ENCODE measurements at regions not wholly inside any gene's neighbourhood (a gene's known extent, or its start where the extent isn't known, plus 50 kb on each side); places are given as distances from the start of the nearest gene placed in this dataset.

DNA sequence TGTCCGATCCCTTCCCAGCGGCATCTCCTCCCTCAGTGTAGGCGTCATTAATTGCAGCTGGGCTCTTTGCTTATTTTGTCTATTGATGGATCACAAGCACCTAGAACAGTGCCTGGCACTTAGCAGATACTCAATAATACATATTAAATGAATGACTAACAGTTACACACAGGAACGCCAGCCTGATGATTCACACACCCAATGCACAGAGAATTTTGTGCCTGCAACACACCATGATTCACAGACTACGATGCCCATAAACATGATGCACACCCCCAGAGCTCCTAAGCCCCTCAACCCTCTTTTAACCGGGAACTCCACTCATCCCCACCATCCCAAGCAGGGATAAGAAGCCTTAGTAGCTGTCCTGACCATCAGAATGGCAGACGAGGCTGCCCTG, 66.6 kb upstream of the TMEM97 start:
- TF ChIP-seq, protein P1, sequence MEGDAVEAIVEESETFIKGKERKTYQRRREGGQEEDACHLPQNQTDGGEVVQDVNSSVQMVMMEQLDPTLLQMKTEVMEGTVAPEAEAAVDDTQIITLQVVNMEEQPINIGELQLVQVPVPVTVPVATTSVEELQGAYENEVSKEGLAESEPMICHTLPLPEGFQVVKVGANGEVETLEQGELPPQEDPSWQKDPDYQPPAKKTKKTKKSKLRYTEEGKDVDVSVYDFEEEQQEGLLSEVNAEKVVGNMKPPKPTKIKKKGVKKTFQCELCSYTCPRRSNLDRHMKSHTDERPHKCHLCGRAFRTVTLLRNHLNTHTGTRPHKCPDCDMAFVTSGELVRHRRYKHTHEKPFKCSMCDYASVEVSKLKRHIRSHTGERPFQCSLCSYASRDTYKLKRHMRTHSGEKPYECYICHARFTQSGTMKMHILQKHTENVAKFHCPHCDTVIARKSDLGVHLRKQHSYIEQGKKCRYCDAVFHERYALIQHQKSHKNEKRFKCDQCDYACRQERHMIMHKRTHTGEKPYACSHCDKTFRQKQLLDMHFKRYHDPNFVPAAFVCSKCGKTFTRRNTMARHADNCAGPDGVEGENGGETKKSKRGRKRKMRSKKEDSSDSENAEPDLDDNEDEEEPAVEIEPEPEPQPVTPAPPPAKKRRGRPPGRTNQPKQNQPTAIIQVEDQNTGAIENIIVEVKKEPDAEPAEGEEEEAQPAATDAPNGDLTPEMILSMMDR (conservative IDR thresholded peaks at IDR 0.05): no peak

More for the DNA sequence above, 66.6 kb upstream of the TMEM97 start:
- no peak overlapping the region for H2BK12ac ChIP-seq (ENCODE audit: insufficient read length, low read depth, low read length)
- H4K91ac ChIP-seq (ENCODE audit: insufficient read length, low read depth, low read length): no peak overlapping the region
- no peak overlapping the region for H3K4me3 Mint-ChIP-seq
- H3K23ac ChIP-seq (ENCODE audit: insufficient read length, low read depth, low read length): no peak overlapping the region
- no peak overlapping the region for H3K9ac ChIP-seq (ENCODE audit: extremely low read depth, insufficient read length, low read length)
- no peaks in the 10 kb centered on the region for H4K20me1 ChIP-seq (ENCODE audit: control insufficient read depth, insufficient read depth, insufficient read length)
- no peak for DNase-seq
- H3K79me2 ChIP-seq (ENCODE audit: insufficient read depth, low read length): no peaks in the 10 kb centered on the region
- H3T11ph ChIP-seq (ENCODE audit: low read length): no peak overlapping the region
- no peak overlapping the region for H3K27ac Mint-ChIP-seq
- no peak overlapping the region for H2BK20ac ChIP-seq (ENCODE audit: low read depth, low read length, poor library complexity, severe bottlenecking)
- no peaks in the 10 kb centered on the region for H3K9me3 ChIP-seq (ENCODE audit: control insufficient read depth, low read depth, low read length)
- H2AFZ ChIP-seq (ENCODE audit: low read length): no peak overlapping the region
- no peaks in the 10 kb centered on the region for H3K27me3 ChIP-seq (ENCODE audit: insufficient read depth, low read length)
- H3K14ac ChIP-seq (ENCODE audit: insufficient read depth, low read length): no peak overlapping the region
- H4K8ac ChIP-seq (replicated peaks; ENCODE audit: insufficient read length, low read depth, low read length): no peak overlapping the region
- H3K18ac ChIP-seq (ENCODE audit: insufficient read length, low read depth, low read length): no peak overlapping the region
- H2AK5ac ChIP-seq (ENCODE audit: insufficient read length, low read length): no peak overlapping the region
- no peak overlapping the region for H4K5ac ChIP-seq (ENCODE audit: insufficient read length, low read depth, low read length)
- H3K56ac ChIP-seq (ENCODE audit: insufficient read length, low read depth, low read length): no peak overlapping the region
- H3K27me3 Mint-ChIP-seq (ENCODE audit: low read depth): peaks cover 11% of the 10 kb centered on the region
- H3K36me3 Mint-ChIP-seq (ENCODE audit: insufficient read depth in 1 of 3, low read depth in 3 of 3): no peaks in the 10 kb centered on the region
- H3K4me1 Mint-ChIP-seq: peaks cover 8 to 14% of the 10 kb centered on the region in 2 experiments
- WGBS (ENCODE audit: extremely low coverage, insufficient read length, low lambda C conversion rate): no CpG with 5 or more reads among the region's 7 CpGs
- no peaks in the 10 kb centered on the region for H3K79me1 ChIP-seq (ENCODE audit: insufficient read depth, low read depth, low read length, poor library complexity, severe bottlenecking)
- no peak overlapping the region for H2BK5ac ChIP-seq (ENCODE audit: insufficient read length, low read length)
- H3K4me1 ChIP-seq (ENCODE audit: insufficient read depth, low read length): no peaks in the 10 kb centered on the region
- H3K4me2 ChIP-seq (ENCODE audit: insufficient read depth, insufficient read length, low read length): no peak overlapping the region
- no peak overlapping the region for H3K4ac ChIP-seq (ENCODE audit: low read depth, low read length)
- no peak overlapping the region for H3K27ac ChIP-seq (ENCODE audit: insufficient read length, low read depth, low read length)
- peaks cover 3% of the 10 kb centered on the region for H3K23me2 ChIP-seq (ENCODE audit: insufficient read length, low read depth, low read length, poor library complexity, severe bottlenecking)
- H2BK15ac ChIP-seq (ENCODE audit: low read depth, low read length): no peak overlapping the region
- H2BK120ac ChIP-seq (ENCODE audit: low read depth, low read length, poor library complexity, severe bottlenecking): no peak overlapping the region
- no peaks in the 10 kb centered on the region; a peak in 1 of 5 replicates for H3K9me3 Mint-ChIP-seq

All from H9 (cell line).